IPS-15b (cell line): ENCODE measurements at regions not wholly inside any gene's neighbourhood (a gene's known extent, or its start where the extent isn't known, plus 50 kb on each side); places are given as distances from the start of the nearest gene placed in this dataset.

ENCODE experiments used
- H3K27me3 ChIP-seq: one replicate; pipeline ENCODE4 v1.6.1; 2013; ENCODE audit warnings: low read length; ENCODE audit not compliant: control insufficient read depth, insufficient read depth
- H3K36me3 ChIP-seq: one replicate; pipeline ENCODE4 v1.6.1; 2013; ENCODE audit warnings: low read length; ENCODE audit not compliant: control insufficient read depth, insufficient read depth
- H3K4me1 ChIP-seq: one replicate; pipeline ENCODE4 v1.6.1; 2013; ENCODE audit warnings: mild to moderate bottlenecking, low read length; ENCODE audit not compliant: control insufficient read depth, insufficient read depth
- H3K4me3 ChIP-seq: one replicate; pipeline ENCODE4 v1.5.1; 2013; ENCODE audit warnings: low read depth, low read length
- H3K9ac ChIP-seq: one replicate; pipeline ENCODE4 v1.6.1; 2013; ENCODE audit warnings: low read depth, mild to moderate bottlenecking, low read length
- H3K9me3 ChIP-seq: one replicate; pipeline ENCODE4 v1.6.1; 2013; ENCODE audit warnings: mild to moderate bottlenecking, low read length; ENCODE audit not compliant: control insufficient read depth, insufficient read depth

- no peaks in the 10 kb centered on the region for H3K36me3 ChIP-seq
- no peaks in the 10 kb centered on the region for H3K27me3 ChIP-seq
- peaks cover 17% of the 10 kb centered on the region for H3K4me1 ChIP-seq
Observed at GRCh38 chr10:83212632-83213334, 926.5 kb upstream of the GHITM start.

GRCh38 chr10:83214136-83214535 lies 925.2 kb upstream of the GHITM start:
- no peak overlapping the region for H3K4me3 ChIP-seq
- no peaks in the 10 kb centered on the region for H3K9me3 ChIP-seq
- peaks cover 17% of the 10 kb centered on the region for H3K4me1 ChIP-seq
- no peaks in the 10 kb centered on the region for H3K27me3 ChIP-seq
- no peak overlapping the region for H3K9ac ChIP-seq
- no peaks in the 10 kb centered on the region for H3K36me3 ChIP-seq

More at GRCh38 chr10:83212632-83213334, 926.5 kb upstream of the GHITM start:
- no peak overlapping the region for H3K4me3 ChIP-seq
- no peak overlapping the region for H3K9ac ChIP-seq
- no peaks in the 10 kb centered on the region for H3K9me3 ChIP-seq

- H3K9me3 ChIP-seq, result no peaks in the 10 kb centered on the region
- H3K27me3 ChIP-seq, result no peaks in the 10 kb centered on the region
- H3K9ac ChIP-seq, result no peak overlapping the region
- no peaks in the 10 kb centered on the region for H3K36me3 ChIP-seq
- no peak overlapping the region for H3K4me3 ChIP-seq
- H3K4me1 ChIP-seq, result no peaks in the 10 kb centered on the region
Observed at GRCh38 chr10:83218205-83218604, 921.1 kb upstream of the GHITM start.

GRCh38 chr10:83222300-83222699 lies 917.0 kb upstream of the GHITM start:
- H3K9ac ChIP-seq, result no peak overlapping the region
- H3K4me1 ChIP-seq, result peaks cover 5% of the 10 kb centered on the region
- no peak overlapping the region for H3K4me3 ChIP-seq
- no peaks in the 10 kb centered on the region for H3K9me3 ChIP-seq
- H3K36me3 ChIP-seq, result no peaks in the 10 kb centered on the region
- no peaks in the 10 kb centered on the region for H3K27me3 ChIP-seq

GRCh38 chr10:83222832-83223742 lies 916.2 kb upstream of the GHITM start:
- Histone ChIP-seq H3K4me1 (peaks cover 5% of the 10 kb centered on the region), H3K4me3 (peak overlapping the region; percentile 20), H3K36me3 (no peaks in the 10 kb centered on the region), H3K27me3 (no peaks in the 10 kb centered on the region), H3K9ac (no peak overlapping the region), H3K9me3 (no peaks in the 10 kb centered on the region)

- Histone ChIP-seq H3K4me1 (peaks cover 5% of the 10 kb centered on the region), H3K36me3 (no peaks in the 10 kb centered on the region), H3K27me3 (no peaks in the 10 kb centered on the region), H3K4me3 (no peak overlapping the region), H3K9ac (no peak overlapping the region), H3K9me3 (no peaks in the 10 kb centered on the region)
Observed at GRCh38 chr10:83225781-83226180, 913.5 kb upstream of the GHITM start.

- Histone ChIP-seq H3K9ac (no peak overlapping the region), H3K4me1 (no peaks in the 10 kb centered on the region), H3K9me3 (no peaks in the 10 kb centered on the region), H3K4me3 (no peak overlapping the region), H3K27me3 (no peaks in the 10 kb centered on the region), H3K36me3 (no peaks in the 10 kb centered on the region)
Observed at GRCh38 chr10:83229991-83230390, 909.3 kb upstream of the GHITM start.

- Histone ChIP-seq H3K4me1 (no peaks in the 10 kb centered on the region), H3K27me3 (no peaks in the 10 kb centered on the region), H3K4me3 (no peak overlapping the region), H3K9me3 (no peaks in the 10 kb centered on the region), H3K36me3 (no peaks in the 10 kb centered on the region), H3K9ac (no peak overlapping the region)
Observed at GRCh38 chr10:83233691-83234090, 905.6 kb upstream of the GHITM start.

- Histone ChIP-seq H3K27me3 (no peaks in the 10 kb centered on the region), H3K36me3 (no peaks in the 10 kb centered on the region), H3K9ac (no peak overlapping the region), H3K4me3 (no peak overlapping the region), H3K9me3 (no peaks in the 10 kb centered on the region), H3K4me1 (no peaks in the 10 kb centered on the region)
Observed at GRCh38 chr10:83248106-83248631, 891.1 kb upstream of the GHITM start.

- Histone ChIP-seq H3K27me3 (no peaks in the 10 kb centered on the region), H3K4me1 (no peaks in the 10 kb centered on the region), H3K4me3 (no peak overlapping the region), H3K9me3 (no peaks in the 10 kb centered on the region), H3K9ac (no peak overlapping the region), H3K36me3 (no peaks in the 10 kb centered on the region)
Observed at GRCh38 chr10:83250396-83250795, 888.9 kb upstream of the GHITM start.

GRCh38 chr10:83252169-83252568 lies 887.1 kb upstream of the GHITM start:
- H3K4me3 ChIP-seq, result no peak overlapping the region
- no peaks in the 10 kb centered on the region for H3K4me1 ChIP-seq
- no peaks in the 10 kb centered on the region for H3K9me3 ChIP-seq
- no peaks in the 10 kb centered on the region for H3K36me3 ChIP-seq
- H3K27me3 ChIP-seq, result no peaks in the 10 kb centered on the region
- no peak overlapping the region for H3K9ac ChIP-seq

GRCh38 chr10:83252596-83252995 lies 886.7 kb upstream of the GHITM start:
- H3K36me3 ChIP-seq, result no peaks in the 10 kb centered on the region
- no peak overlapping the region for H3K4me3 ChIP-seq
- no peaks in the 10 kb centered on the region for H3K27me3 ChIP-seq
- no peaks in the 10 kb centered on the region for H3K9me3 ChIP-seq
- no peak overlapping the region for H3K9ac ChIP-seq
- H3K4me1 ChIP-seq, result no peaks in the 10 kb centered on the region
